ENCODE measurements at regions not wholly inside any gene's neighbourhood (a gene's known extent, or its start where the extent isn't known, plus 50 kb on each side); places are given as distances from the start of the nearest gene placed in this dataset.
A peak's percentile ranks its signal among the peaks of the same experiment; 100 is the strongest.

DNA sequence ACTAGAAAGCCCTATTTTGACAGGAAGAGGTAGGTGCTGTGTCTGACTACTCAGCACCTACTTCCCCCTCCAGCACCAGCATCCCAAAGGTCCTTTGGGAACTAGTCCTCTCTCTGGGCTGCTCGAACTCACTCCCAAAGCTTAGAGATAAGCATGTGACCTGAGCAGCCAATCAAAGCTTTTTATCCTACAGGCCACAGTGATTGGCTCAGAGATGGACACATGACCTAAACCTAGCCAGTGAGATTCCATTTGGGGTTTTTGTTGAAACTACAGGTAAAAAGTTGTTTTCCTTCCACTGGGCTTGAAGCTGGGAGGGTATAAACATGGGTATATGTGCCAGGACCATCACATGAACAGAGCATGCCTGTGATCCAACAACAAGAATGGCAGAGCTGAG lies 186.5 kb upstream of the PPP2R3A start:
- WGBS (ENCODE audit: insufficient coverage, insufficient read length): no CpG with 5 or more reads among the region's 1 CpG

DNA sequence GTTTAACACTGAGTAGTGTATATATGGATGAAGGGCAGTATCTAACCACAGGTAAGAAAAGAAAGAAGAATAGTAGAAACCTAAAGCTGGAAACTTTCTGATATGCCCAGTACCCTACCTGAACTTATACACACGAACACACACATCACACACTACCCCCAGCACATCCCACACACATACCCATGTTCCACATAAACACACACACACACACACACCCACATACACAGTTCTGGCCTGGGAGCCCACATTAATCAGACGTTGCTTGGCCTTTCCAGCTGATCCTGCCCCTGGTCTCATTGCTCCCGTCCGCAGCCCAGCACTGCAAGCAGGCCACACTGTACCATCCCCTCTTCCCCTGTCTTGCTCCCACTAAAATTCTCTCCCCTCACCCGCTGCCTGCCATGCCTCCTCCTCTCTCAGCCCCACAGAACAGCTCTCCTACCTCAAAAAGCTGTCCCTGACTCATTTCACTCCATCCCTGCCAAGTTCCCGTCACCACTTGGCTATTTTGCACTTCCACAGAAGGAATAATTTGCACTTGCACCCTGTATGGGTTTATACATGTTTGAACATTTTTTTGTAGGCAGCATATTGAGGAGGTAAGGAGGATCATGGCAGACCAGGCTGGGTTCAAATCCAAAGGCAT lies 185.8 kb upstream of the PPP2R3A start:
- Histone ChIP-seq H3K27ac (ENCODE audit: low read length) (no peak overlapping the region), H3K36me3 (ENCODE audit: control insufficient read depth, insufficient read depth, low read length) (no peaks in the 10 kb centered on the region), H3K27me3 (ENCODE audit: control insufficient read depth, insufficient read depth, low read length) (no peaks in the 10 kb centered on the region), H3K9me3 (ENCODE audit: control insufficient read depth, insufficient read depth, low read length) (no peaks in the 10 kb centered on the region), H3K4me1 (ENCODE audit: control insufficient read depth, insufficient read depth, low read length) (no peaks in the 10 kb centered on the region), H3K4me3 (ENCODE audit: low read length) (no peak overlapping the region)
- no CpG with 5 or more reads among the region's 6 CpGs for WGBS (ENCODE audit: insufficient coverage, insufficient read length)
- no peak for DNase-seq (ENCODE audit: low read depth, low spot score)

More for the DNA sequence above, 186.5 kb upstream of the PPP2R3A start:
- no peaks in the 10 kb centered on the region for H3K36me3 ChIP-seq (ENCODE audit: control insufficient read depth, insufficient read depth, low read length)
- H3K27ac ChIP-seq (ENCODE audit: low read length): no peak overlapping the region
- H3K4me1 ChIP-seq (ENCODE audit: control insufficient read depth, insufficient read depth, low read length): no peaks in the 10 kb centered on the region
- no peak overlapping the region for H3K4me3 ChIP-seq (ENCODE audit: low read length)
- no peak for DNase-seq (ENCODE audit: low read depth, low spot score)
- no peaks in the 10 kb centered on the region for H3K27me3 ChIP-seq (ENCODE audit: control insufficient read depth, insufficient read depth, low read length)
- H3K9me3 ChIP-seq (ENCODE audit: control insufficient read depth, insufficient read depth, low read length): no peaks in the 10 kb centered on the region

GRCh38 chr3:135781026-135781815 lies 184.3 kb upstream of the PPP2R3A start:
- Histone ChIP-seq H3K9me3 (ENCODE audit: control insufficient read depth, insufficient read depth, low read length) (no peaks in the 10 kb centered on the region), H3K36me3 (ENCODE audit: control insufficient read depth, insufficient read depth, low read length) (no peaks in the 10 kb centered on the region), H3K4me3 (ENCODE audit: low read length) (no peak overlapping the region), H3K4me1 (ENCODE audit: control insufficient read depth, insufficient read depth, low read length) (no peaks in the 10 kb centered on the region), H3K27ac (ENCODE audit: low read length) (no peak overlapping the region), H3K27me3 (ENCODE audit: control insufficient read depth, insufficient read depth, low read length) (no peaks in the 10 kb centered on the region)
- DNase-seq (ENCODE audit: low read depth, low spot score): no peak
- WGBS (ENCODE audit: insufficient coverage, insufficient read length): no CpG with 5 or more reads among the region's 3 CpGs

GRCh38 chr3:135784557-135784956 lies 181.0 kb upstream of the PPP2R3A start:
- H3K4me3 ChIP-seq (ENCODE audit: low read length): no peak overlapping the region
- H3K27me3 ChIP-seq (ENCODE audit: control insufficient read depth, insufficient read depth, low read length): no peaks in the 10 kb centered on the region
- DNase-seq (ENCODE audit: low read depth, low spot score): no peak
- H3K4me1 ChIP-seq (ENCODE audit: control insufficient read depth, insufficient read depth, low read length): no peaks in the 10 kb centered on the region
- H3K27ac ChIP-seq (ENCODE audit: low read length): no peak overlapping the region
- no peaks in the 10 kb centered on the region for H3K9me3 ChIP-seq (ENCODE audit: control insufficient read depth, insufficient read depth, low read length)
- WGBS (ENCODE audit: insufficient coverage, insufficient read length): no CpG with 5 or more reads among the region's 1 CpG
- H3K36me3 ChIP-seq (ENCODE audit: control insufficient read depth, insufficient read depth, low read length): no peaks in the 10 kb centered on the region

GRCh38 chr3:135788146-135788545 lies 177.4 kb upstream of the PPP2R3A start:
- no peaks in the 10 kb centered on the region for H3K27me3 ChIP-seq (ENCODE audit: control insufficient read depth, insufficient read depth, low read length)
- H3K4me1 ChIP-seq (ENCODE audit: control insufficient read depth, insufficient read depth, low read length): no peaks in the 10 kb centered on the region
- WGBS (ENCODE audit: insufficient coverage, insufficient read length): no CpG with 5 or more reads among the region's 4 CpGs
- no peak for DNase-seq (ENCODE audit: low read depth, low spot score)
- no peaks in the 10 kb centered on the region for H3K9me3 ChIP-seq (ENCODE audit: control insufficient read depth, insufficient read depth, low read length)
- no peak overlapping the region for H3K27ac ChIP-seq (ENCODE audit: low read length)
- no peaks in the 10 kb centered on the region for H3K36me3 ChIP-seq (ENCODE audit: control insufficient read depth, insufficient read depth, low read length)
- no peak overlapping the region for H3K4me3 ChIP-seq (ENCODE audit: low read length)

- H3K27me3 ChIP-seq (ENCODE audit: control insufficient read depth, insufficient read depth, low read length): no peaks in the 10 kb centered on the region
- no CpG with 5 or more reads among the region's 2 CpGs for WGBS (ENCODE audit: insufficient coverage, insufficient read length)
- no peak overlapping the region for H3K4me3 ChIP-seq (ENCODE audit: low read length)
- H3K9me3 ChIP-seq (ENCODE audit: control insufficient read depth, insufficient read depth, low read length): no peaks in the 10 kb centered on the region
- H3K27ac ChIP-seq (ENCODE audit: low read length): no peak overlapping the region
- no peak for DNase-seq (ENCODE audit: low read depth, low spot score)
- no peaks in the 10 kb centered on the region for H3K36me3 ChIP-seq (ENCODE audit: control insufficient read depth, insufficient read depth, low read length)
- no peaks in the 10 kb centered on the region for H3K4me1 ChIP-seq (ENCODE audit: control insufficient read depth, insufficient read depth, low read length)
Measured at GRCh38 chr3:135788978-135789377, 176.6 kb upstream of the PPP2R3A start.

DNA sequence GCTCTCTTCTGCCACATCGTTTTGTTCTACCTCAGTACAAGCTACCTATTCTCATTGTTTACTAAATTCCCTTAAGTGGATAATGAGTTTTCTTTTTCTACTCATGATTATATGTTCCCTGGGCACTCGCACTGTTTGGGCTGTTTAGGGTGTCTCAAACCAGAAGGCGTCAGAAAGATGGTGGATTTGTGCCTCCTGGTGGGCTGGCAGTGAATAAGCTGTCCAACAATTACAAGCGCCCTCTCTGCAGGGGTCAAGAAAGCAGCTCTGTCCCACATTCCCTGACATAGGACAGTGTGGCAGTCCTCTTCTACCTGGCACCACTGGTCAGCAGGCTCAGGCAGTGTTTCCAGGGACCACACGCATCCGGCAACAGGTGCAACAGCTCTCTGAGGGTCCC lies 173.4 kb upstream of the PPP2R3A start:
- no CpG with 5 or more reads among the region's 6 CpGs for WGBS (ENCODE audit: insufficient coverage, insufficient read length)
- Histone ChIP-seq H3K4me1 (ENCODE audit: control insufficient read depth, insufficient read depth, low read length) (no peaks in the 10 kb centered on the region), H3K36me3 (ENCODE audit: control insufficient read depth, insufficient read depth, low read length) (no peaks in the 10 kb centered on the region), H3K9me3 (ENCODE audit: control insufficient read depth, insufficient read depth, low read length) (no peaks in the 10 kb centered on the region), H3K4me3 (ENCODE audit: low read length) (no peak overlapping the region), H3K27ac (ENCODE audit: low read length) (no peak overlapping the region), H3K27me3 (ENCODE audit: control insufficient read depth, insufficient read depth, low read length) (no peaks in the 10 kb centered on the region)
- peak; percentile 9 for DNase-seq (ENCODE audit: low read depth, low spot score)

GRCh38 chr3:135792858-135793475 lies 172.6 kb upstream of the PPP2R3A start:
- DNase-seq (ENCODE audit: low read depth, low spot score): no peak
- Histone ChIP-seq H3K4me3 (ENCODE audit: low read length) (no peak overlapping the region), H3K4me1 (ENCODE audit: control insufficient read depth, insufficient read depth, low read length) (no peaks in the 10 kb centered on the region), H3K27me3 (ENCODE audit: control insufficient read depth, insufficient read depth, low read length) (no peaks in the 10 kb centered on the region), H3K36me3 (ENCODE audit: control insufficient read depth, insufficient read depth, low read length) (no peaks in the 10 kb centered on the region), H3K27ac (ENCODE audit: low read length) (no peak overlapping the region), H3K9me3 (ENCODE audit: control insufficient read depth, insufficient read depth, low read length) (no peaks in the 10 kb centered on the region)
- no CpG with 5 or more reads among the region's 2 CpGs for WGBS (ENCODE audit: insufficient coverage, insufficient read length)

DNA sequence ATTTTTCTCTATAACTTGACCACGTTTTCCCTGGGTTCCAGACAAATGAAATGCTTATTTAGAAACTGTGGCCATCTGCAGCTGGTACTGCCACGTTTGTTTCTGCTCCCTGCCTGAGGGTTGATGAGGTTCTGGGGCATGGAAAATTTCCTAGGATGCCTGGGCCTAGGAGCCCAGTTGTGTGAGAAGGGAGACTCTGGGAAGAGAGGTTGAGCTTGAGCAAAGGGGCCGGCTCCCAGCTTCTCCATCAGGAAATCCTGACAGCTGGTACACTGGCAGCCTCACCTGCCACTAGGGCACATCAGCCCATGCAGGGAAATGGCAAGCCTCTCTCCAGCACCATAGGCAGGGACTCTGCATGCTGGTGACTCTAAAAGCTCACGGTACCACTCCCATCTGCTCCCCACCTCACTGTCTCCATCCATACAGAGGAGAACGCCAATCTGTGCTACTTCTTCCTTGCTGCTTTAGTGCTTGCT lies 165.4 kb upstream of the PPP2R3A start:
- H3K4me3 ChIP-seq (ENCODE audit: low read length): no peak overlapping the region
- no CpG with 5 or more reads among the region's 5 CpGs for WGBS (ENCODE audit: insufficient coverage, insufficient read length)
- DNase-seq (ENCODE audit: low read depth, low spot score): no peak

DNA sequence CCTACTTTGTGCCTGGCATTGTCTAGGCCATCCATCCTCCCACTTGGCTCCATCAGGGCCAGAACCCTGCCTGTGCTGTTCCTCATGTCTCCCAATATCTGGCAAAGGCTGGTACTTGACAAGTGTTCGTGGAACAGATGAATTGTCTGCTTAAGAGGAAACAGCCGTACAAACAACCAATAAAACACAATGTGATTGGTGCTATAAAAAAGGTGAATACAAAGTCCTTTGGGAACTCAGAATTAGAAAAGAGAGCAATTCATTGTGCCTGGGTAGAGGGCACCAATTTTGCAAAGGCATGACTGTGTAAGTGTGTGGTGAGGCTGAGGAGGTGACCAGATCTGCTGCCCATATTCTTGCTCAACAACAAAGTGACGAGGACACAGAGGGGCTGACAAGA lies 164.5 kb upstream of the PPP2R3A start:
- Histone ChIP-seq H3K4me3 (ENCODE audit: low read length) (no peak overlapping the region), H3K27ac (ENCODE audit: low read length) (no peak overlapping the region), H3K9me3 (ENCODE audit: control insufficient read depth, insufficient read depth, low read length) (no peaks in the 10 kb centered on the region), H3K4me1 (ENCODE audit: control insufficient read depth, insufficient read depth, low read length) (no peaks in the 10 kb centered on the region), H3K27me3 (ENCODE audit: control insufficient read depth, insufficient read depth, low read length) (no peaks in the 10 kb centered on the region), H3K36me3 (ENCODE audit: control insufficient read depth, insufficient read depth, low read length) (no peaks in the 10 kb centered on the region)
- no CpG with 5 or more reads among the region's 3 CpGs for WGBS (ENCODE audit: insufficient coverage, insufficient read length)
- DNase-seq (ENCODE audit: low read depth, low spot score): no peak

More for the DNA sequence above, 165.4 kb upstream of the PPP2R3A start:
- no peaks in the 10 kb centered on the region for H3K36me3 ChIP-seq (ENCODE audit: control insufficient read depth, insufficient read depth, low read length)
- no peaks in the 10 kb centered on the region for H3K27me3 ChIP-seq (ENCODE audit: control insufficient read depth, insufficient read depth, low read length)
- H3K27ac ChIP-seq (ENCODE audit: low read length): no peak overlapping the region
- no peaks in the 10 kb centered on the region for H3K9me3 ChIP-seq (ENCODE audit: control insufficient read depth, insufficient read depth, low read length)
- H3K4me1 ChIP-seq (ENCODE audit: control insufficient read depth, insufficient read depth, low read length): no peaks in the 10 kb centered on the region
